GM19023 (cell line): ENCODE measurements at regions not wholly inside any gene's neighbourhood (a gene's known extent, or its start where the extent isn't known, plus 50 kb on each side); places are given as distances from the start of the nearest gene placed in this dataset.
A peak's percentile ranks its signal among the peaks of the same experiment; 100 is the strongest.
"Not testable (repeated sequence)": the region's sequence is repeated elsewhere in the genome, so short reads cannot be mapped to it uniquely, and the experiment has no call there.

Source experiments
- ATAC-seq: cut with Tn5 transposase; IDR thresholded peaks from one replicate; pipeline ENCODE4 v1.9.1; 2021; ENCODE audit warnings: mild to moderate bottlenecking, moderate library complexity; ENCODE audit not compliant: unreplicated experiment

GRCh38 chr7:149637911-149638565 lies 135.3 kb downstream of the ZNF467 start:
- ATAC-seq, result no peak

GRCh38 chr7:149635561-149636329 lies 137.6 kb downstream of the ZNF467 start:
- no peak for ATAC-seq

- no peak for ATAC-seq
Observed at GRCh38 chr7:149633976-149634945, 136.7 kb upstream of the ZNF746 start.

- ATAC-seq, result not testable (repeated sequence)
Observed at GRCh38 chr7:149628361-149629149, 130.9 kb upstream of the ZNF746 start.

GRCh38 chr7:149627911-149628310 lies 130.3 kb upstream of the ZNF746 start:
- ATAC-seq, result no peak

- no peak for ATAC-seq
Observed at GRCh38 chr7:149626972-149627371, 129.4 kb upstream of the ZNF746 start.

- ATAC-seq, result no peak
Observed at GRCh38 chr7:149625947-149626392, 128.4 kb upstream of the ZNF746 start.

GRCh38 chr7:149625340-149625946 lies 127.8 kb upstream of the ZNF746 start:
- ATAC-seq, result no peak

- ATAC-seq, result peak; percentile 89
Observed at GRCh38 chr7:149624419-149625339, 127.1 kb upstream of the ZNF746 start.

- ATAC-seq, result peak; percentile 24
Observed at GRCh38 chr7:149624006-149624405, 126.4 kb upstream of the ZNF746 start.

- ATAC-seq, result not testable (repeated sequence)
Observed at GRCh38 chr7:149623262-149623997, 125.8 kb upstream of the ZNF746 start.

GRCh38 chr7:149622444-149623210 lies 125.0 kb upstream of the ZNF746 start:
- ATAC-seq, result no peak

GRCh38 chr7:149621776-149622175 lies 124.2 kb upstream of the ZNF746 start:
- ATAC-seq, result no peak

- peak; percentile 33 for ATAC-seq
Observed at GRCh38 chr7:149620961-149621360, 123.4 kb upstream of the ZNF746 start.

- ATAC-seq, result no peak
Observed at GRCh38 chr7:149616898-149617297, 119.3 kb upstream of the ZNF746 start.

GRCh38 chr7:149615690-149616270 lies 118.2 kb upstream of the ZNF746 start:
- ATAC-seq, result no peak

- no peak for ATAC-seq
Observed at GRCh38 chr7:149610441-149611011, 112.9 kb upstream of the ZNF746 start.
